DOHH2 (cell line): ENCODE measurements at regions not wholly inside any gene's neighbourhood (a gene's known extent, or its start where the extent isn't known, plus 50 kb on each side); places are given as distances from the start of the nearest gene placed in this dataset.

Experiments used
- H3F3A ChIP-seq: fragments of 200-600 bp; sonication (generic), shearing (Covaris generic); 2 replicates; pipeline ENCODE4 v1.6.0; 2016; ENCODE audit warnings: antibody characterized with exemption, mild to moderate bottlenecking; ENCODE audit not compliant: control insufficient read depth, insufficient read depth
- H3K27ac ChIP-seq: fragments of 200-600 bp; sonication (generic); 2 replicates; pipeline ENCODE4 v1.5.1; 2014; ENCODE audit warnings: low read depth, mild to moderate bottlenecking, low read length, moderate library complexity
- H3K27me3 ChIP-seq: fragments of 200-600 bp; sonication (generic); 2 replicates; pipeline ENCODE4 v1.6.1; 2014; ENCODE audit warnings: mild to moderate bottlenecking, low read length, mixed read lengths; ENCODE audit not compliant: control insufficient read depth
- H3K36me3 ChIP-seq: fragments of 200-600 bp; sonication (generic); 2 replicates; pipeline ENCODE4 v1.6.1; 2014; ENCODE audit warnings: mild to moderate bottlenecking, low read length, moderate library complexity, mixed read lengths; ENCODE audit not compliant: control insufficient read depth
- H3K4me1 ChIP-seq: fragments of 200-600 bp; sonication (generic); 2 replicates; pipeline ENCODE4 v1.6.1; 2014; ENCODE audit warnings: mild to moderate bottlenecking, low read length, mixed read lengths; ENCODE audit not compliant: control insufficient read depth
- H3K4me2 ChIP-seq: fragments of 200-600 bp; sonication (generic); 2 replicates; pipeline ENCODE4 v1.6.0; 2014; ENCODE audit warnings: mild to moderate bottlenecking, low read length, moderate library complexity
- H3K4me3 ChIP-seq: fragments of 200-600 bp; sonication (generic); 2 replicates; pipeline ENCODE4 v1.5.1; 2014; ENCODE audit warnings: mild to moderate bottlenecking, low read length, mixed read lengths
- H3K79me2 ChIP-seq: fragments of 200-600 bp; sonication (generic); 2 replicates; pipeline ENCODE4 v1.6.1; 2014; ENCODE audit warnings: mild to moderate bottlenecking, low read length, mixed read lengths; ENCODE audit not compliant: control insufficient read depth
- H3K9me2 ChIP-seq: fragments of 200-600 bp; sonication (generic); replicated peaks from 2 replicates; pipeline ENCODE4 v1.6.1; 2014; ENCODE audit warnings: mild to moderate bottlenecking, low read length, mixed read lengths; ENCODE audit not compliant: control insufficient read depth
- H3K9me3 ChIP-seq: fragments of 200-600 bp; sonication (generic); 2 replicates; pipeline ENCODE4 v1.6.1; 2014; ENCODE audit warnings: antibody characterized with exemption, low read length, mixed read lengths; ENCODE audit not compliant: control insufficient read depth, insufficient read depth
- H4K20me1 ChIP-seq: fragments of 200-600 bp; sonication (generic); 2 replicates; pipeline ENCODE4 v1.6.0; 2014; ENCODE audit warnings: low read depth, mild to moderate bottlenecking, antibody characterized with exemption, low read length, moderate library complexity; ENCODE audit not compliant: control insufficient read depth, insufficient read depth
- CTCF ChIP-seq: fragments of 200-600 bp; sonication (generic); IDR thresholded peaks from one replicate; pipeline ENCODE4 v1.5.1; 2014; ENCODE audit warnings: antibody characterized with exemption, mild to moderate bottlenecking, low read depth, low read length; ENCODE audit not compliant: poor library complexity, severe bottlenecking
- EZH2phosphoT487 ChIP-seq: fragments of 200-600 bp; sonication (generic); IDR thresholded peaks from 2 replicates; pipeline ENCODE4 v1.6.1; 2017; ENCODE audit warnings: borderline replicate concordance, mild to moderate bottlenecking, antibody characterized with exemption, low read length, moderate library complexity, mixed read lengths

- H3K9me2 ChIP-seq = no peaks in the 10 kb centered on the region
- 0 out of 2 replicates have a peak overlapping the region, but pooled peaks have one; percentile 14 for H3K4me3 ChIP-seq
- peaks cover 4% of the 10 kb centered on the region; the same call in 1 of the 2 replicates for H3K27me3 ChIP-seq
- peak overlapping the region; percentile 34; the same call in 1 of the 2 replicates for H3K4me2 ChIP-seq
- no peaks in the 10 kb centered on the region for H3K79me2 ChIP-seq
- no peak for TF ChIP-seq EZH2phosphoT487
- no peak for TF ChIP-seq CTCF
- H3K36me3 ChIP-seq = no peaks in the 10 kb centered on the region
- no peaks in the 10 kb centered on the region for H3F3A ChIP-seq
- peaks cover 11% of the 10 kb centered on the region for H3K4me1 ChIP-seq
- H3K27ac ChIP-seq = no peak overlapping the region
- H3K9me3 ChIP-seq = no peaks in the 10 kb centered on the region
- no peaks in the 10 kb centered on the region for H4K20me1 ChIP-seq
Observed at GRCh38 chr5:115072266-115073064, 97.2 kb downstream of the TRIM36 start.

GRCh38 chr5:115070737-115071136, 99.0 kb downstream of the TRIM36 start:
- Histone ChIP-seq H3K4me2 (no peak overlapping the region), H3K27ac (no peak overlapping the region), H3K9me2 (no peaks in the 10 kb centered on the region), H3K36me3 (no peaks in the 10 kb centered on the region), H3K4me1 (peaks cover 11% of the 10 kb centered on the region), H3K4me3 (no peak overlapping the region), H3K9me3 (no peaks in the 10 kb centered on the region), H3K79me2 (no peaks in the 10 kb centered on the region), H3F3A (no peaks in the 10 kb centered on the region), H4K20me1 (no peaks in the 10 kb centered on the region), H3K27me3 (peaks cover 4% of the 10 kb centered on the region; the same call in 1 of the 2 replicates)
- TF ChIP-seq EZH2phosphoT487 (no peak), CTCF (no peak)

- no peak overlapping the region for H3K27ac ChIP-seq
- H3F3A ChIP-seq = no peaks in the 10 kb centered on the region
- peaks cover 11% of the 10 kb centered on the region for H3K4me1 ChIP-seq
- H3K27me3 ChIP-seq = peaks cover 4% of the 10 kb centered on the region; the same call in 1 of the 2 replicates
- H3K36me3 ChIP-seq = no peaks in the 10 kb centered on the region
- H3K79me2 ChIP-seq = no peaks in the 10 kb centered on the region
- no peaks in the 10 kb centered on the region for H3K9me2 ChIP-seq
- no peak overlapping the region for H3K4me2 ChIP-seq
- no peaks in the 10 kb centered on the region for H4K20me1 ChIP-seq
- no peak overlapping the region for H3K4me3 ChIP-seq
- TF ChIP-seq EZH2phosphoT487 (no peak), CTCF (peak; percentile 73)
- no peaks in the 10 kb centered on the region for H3K9me3 ChIP-seq
Observed at GRCh38 chr5:115069087-115069968, 100.4 kb downstream of the TRIM36 start.
